ENCODE measurements at regions not wholly inside any gene's neighbourhood (a gene's known extent, or its start where the extent isn't known, plus 50 kb on each side); places are given as distances from the start of the nearest gene placed in this dataset.

GRCh38 chr7:110281362-110281761, 809.6 kb upstream of the LRRN3 start:
- TF ChIP-seq, protein P1, sequence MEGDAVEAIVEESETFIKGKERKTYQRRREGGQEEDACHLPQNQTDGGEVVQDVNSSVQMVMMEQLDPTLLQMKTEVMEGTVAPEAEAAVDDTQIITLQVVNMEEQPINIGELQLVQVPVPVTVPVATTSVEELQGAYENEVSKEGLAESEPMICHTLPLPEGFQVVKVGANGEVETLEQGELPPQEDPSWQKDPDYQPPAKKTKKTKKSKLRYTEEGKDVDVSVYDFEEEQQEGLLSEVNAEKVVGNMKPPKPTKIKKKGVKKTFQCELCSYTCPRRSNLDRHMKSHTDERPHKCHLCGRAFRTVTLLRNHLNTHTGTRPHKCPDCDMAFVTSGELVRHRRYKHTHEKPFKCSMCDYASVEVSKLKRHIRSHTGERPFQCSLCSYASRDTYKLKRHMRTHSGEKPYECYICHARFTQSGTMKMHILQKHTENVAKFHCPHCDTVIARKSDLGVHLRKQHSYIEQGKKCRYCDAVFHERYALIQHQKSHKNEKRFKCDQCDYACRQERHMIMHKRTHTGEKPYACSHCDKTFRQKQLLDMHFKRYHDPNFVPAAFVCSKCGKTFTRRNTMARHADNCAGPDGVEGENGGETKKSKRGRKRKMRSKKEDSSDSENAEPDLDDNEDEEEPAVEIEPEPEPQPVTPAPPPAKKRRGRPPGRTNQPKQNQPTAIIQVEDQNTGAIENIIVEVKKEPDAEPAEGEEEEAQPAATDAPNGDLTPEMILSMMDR (IDR thresholded peaks at IDR 0.05), result no peak
- no peak for TF ChIP-seq POLR2A (IDR thresholded peaks at IDR 0.05)

Measured in right lobe of liver (tissue), 4 donors.